ENCODE measurements at regions not wholly inside any gene's neighbourhood (a gene's known extent, or its start where the extent isn't known, plus 50 kb on each side); places are given as distances from the start of the nearest gene placed in this dataset.

- no peaks in the 10 kb centered on the region for H3K27me3 Mint-ChIP-seq (ENCODE audit: low read depth in 2 of 2)
- intact Hi-C loops (cut with micrococcal nuclease), result no loop called here
- Histone ChIP-seq H3K9me3 (ENCODE audit: control insufficient read depth, insufficient read depth, low read length) (no peaks in the 10 kb centered on the region), H3K4me3 (ENCODE audit: low read length) (no peak overlapping the region), H3K27me3 (ENCODE audit: control insufficient read depth, insufficient read depth, low read length) (no peaks in the 10 kb centered on the region), H3K36me3 (ENCODE audit: control insufficient read depth, insufficient read depth, low read length) (no peaks in the 10 kb centered on the region), H3K27ac (ENCODE audit: low read length) (no peak overlapping the region), H3K4me1 (ENCODE audit: control insufficient read depth, insufficient read depth, low read length) (no peaks in the 10 kb centered on the region)
- WGBS (ENCODE audit: insufficient coverage), result 0% methylated on average over 1 of the region's 3 CpGs
- TF ChIP-seq CTCF (IDR thresholded peaks at IDR 0.05), result no peak
- ATAC-seq (no peak), DNase-seq (no peak)
- H3K27ac Mint-ChIP-seq, result no peak overlapping the region
- H3K4me1 Mint-ChIP-seq, result no peaks in the 10 kb centered on the region
- no peaks in the 10 kb centered on the region for H3K36me3 Mint-ChIP-seq
- no peak overlapping the region for H3K4me3 Mint-ChIP-seq
- peaks cover 16 to 18% of the 10 kb centered on the region in 2 donors for H3K9me3 Mint-ChIP-seq
Measured at GRCh38 chr4:79673898-79674297, 265.9 kb upstream of the GK2 start.

GRCh38 chr4:79673377-79673776, 265.3 kb upstream of the GK2 start:
- intact Hi-C loops (cut with micrococcal nuclease), result no loop called here
- Mint-ChIP-seq H3K36me3 (no peaks in the 10 kb centered on the region), H3K27me3 (ENCODE audit: low read depth in 2 of 2) (no peaks in the 10 kb centered on the region), H3K4me1 (no peaks in the 10 kb centered on the region), H3K27ac (no peak overlapping the region), H3K4me3 (no peak overlapping the region), H3K9me3 (peaks cover 17 to 21% of the 10 kb centered on the region in 2 donors)
- Histone ChIP-seq H3K4me3 (ENCODE audit: low read length) (no peak overlapping the region), H3K4me1 (ENCODE audit: control insufficient read depth, insufficient read depth, low read length) (no peaks in the 10 kb centered on the region), H3K27ac (ENCODE audit: low read length) (no peak overlapping the region), H3K9me3 (ENCODE audit: control insufficient read depth, insufficient read depth, low read length) (peaks cover under 1% of the 10 kb centered on the region), H3K36me3 (ENCODE audit: control insufficient read depth, insufficient read depth, low read length) (no peaks in the 10 kb centered on the region), H3K27me3 (ENCODE audit: control insufficient read depth, insufficient read depth, low read length) (no peaks in the 10 kb centered on the region)
- ATAC-seq (no peak), DNase-seq (no peak)
- TF ChIP-seq CTCF (IDR thresholded peaks at IDR 0.05), result no peak
- 65% methylated on average over 7 of the region's 7 CpGs for WGBS (ENCODE audit: insufficient coverage)

GRCh38 chr4:79666875-79667274, 258.8 kb upstream of the GK2 start:
- intact Hi-C loops (cut with micrococcal nuclease), result no loop called here
- no peak overlapping the region for H3K27ac ChIP-seq (ENCODE audit: low read length)
- no peaks in the 10 kb centered on the region for H3K4me1 ChIP-seq (ENCODE audit: control insufficient read depth, insufficient read depth, low read length)
- ATAC-seq (no peak), DNase-seq (no peak)
- H3K4me3 Mint-ChIP-seq, result no peak overlapping the region
- H3K9me3 Mint-ChIP-seq, result peaks cover 11 to 12% of the 10 kb centered on the region in 2 donors
- no peak for TF ChIP-seq CTCF (IDR thresholded peaks at IDR 0.05)
- no peak overlapping the region for H3K4me3 ChIP-seq (ENCODE audit: low read length)
- peaks cover 5% of the 10 kb centered on the region for H3K9me3 ChIP-seq (ENCODE audit: control insufficient read depth, insufficient read depth, low read length)
- H3K27me3 Mint-ChIP-seq (ENCODE audit: low read depth in 2 of 2), result no peaks in the 10 kb centered on the region
- no peaks in the 10 kb centered on the region for H3K27me3 ChIP-seq (ENCODE audit: control insufficient read depth, insufficient read depth, low read length)
- H3K4me1 Mint-ChIP-seq, result no peaks in the 10 kb centered on the region
- no peak overlapping the region for H3K27ac Mint-ChIP-seq
- no peaks in the 10 kb centered on the region for H3K36me3 ChIP-seq (ENCODE audit: control insufficient read depth, insufficient read depth, low read length)
- 83% methylated on average over 3 of the region's 3 CpGs for WGBS (ENCODE audit: insufficient coverage)
- no peaks in the 10 kb centered on the region for H3K36me3 Mint-ChIP-seq

- TF ChIP-seq CTCF (IDR thresholded peaks at IDR 0.05), result no peak
- Mint-ChIP-seq H3K27me3 (ENCODE audit: low read depth in 2 of 2) (no peaks in the 10 kb centered on the region), H3K4me3 (no peak overlapping the region), H3K9me3 (peaks cover 11 to 12% of the 10 kb centered on the region in 2 donors), H3K36me3 (no peaks in the 10 kb centered on the region), H3K4me1 (no peaks in the 10 kb centered on the region), H3K27ac (no peak overlapping the region)
- Histone ChIP-seq H3K4me3 (ENCODE audit: low read length) (no peak overlapping the region), H3K4me1 (ENCODE audit: control insufficient read depth, insufficient read depth, low read length) (no peaks in the 10 kb centered on the region), H3K36me3 (ENCODE audit: control insufficient read depth, insufficient read depth, low read length) (no peaks in the 10 kb centered on the region), H3K9me3 (ENCODE audit: control insufficient read depth, insufficient read depth, low read length) (peaks cover 5% of the 10 kb centered on the region), H3K27me3 (ENCODE audit: control insufficient read depth, insufficient read depth, low read length) (no peaks in the 10 kb centered on the region), H3K27ac (ENCODE audit: low read length) (no peak overlapping the region)
- DNase-seq (no peak), ATAC-seq (no peak)
- WGBS (ENCODE audit: insufficient coverage), result no CpG with 5 or more reads among the region's 1 CpG
- intact Hi-C loops (cut with micrococcal nuclease), result no loop called here
Measured at GRCh38 chr4:79666112-79666511, 258.1 kb upstream of the GK2 start.

Measured in natural killer cell (primary cell).